NCI-H187 (cell line): ENCODE measurements at regions not wholly inside any gene's neighbourhood (a gene's known extent, or its start where the extent isn't known, plus 50 kb on each side); places are given as distances from the start of the nearest gene placed in this dataset.

Source experiments
- DNase-seq, 2 experiments: peaks; one replicate each; lab custom pipeline; 2025; lab: John Stamatoyannopoulos, UW

DNA sequence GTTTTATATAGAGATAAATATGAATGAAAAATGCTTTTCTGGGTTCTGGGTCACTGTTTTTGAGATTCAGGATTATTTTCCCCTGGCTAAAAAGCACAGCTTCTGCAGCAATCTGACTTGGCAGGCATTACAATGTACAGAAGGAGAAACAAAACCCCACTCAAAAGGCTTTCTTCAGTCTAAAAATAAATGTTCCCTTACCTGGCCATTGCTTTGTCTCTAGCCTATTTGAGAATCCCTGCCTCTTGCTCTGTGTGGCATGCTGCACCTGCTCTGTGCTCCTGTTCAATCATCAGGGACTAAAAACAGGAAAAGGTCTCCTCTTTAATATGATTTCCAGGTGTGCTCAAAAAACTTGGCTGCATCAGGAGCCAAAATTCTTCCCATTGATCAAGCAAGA lies 187.4 kb upstream of the STAC start:
- DNase-seq, result no peak

DNA sequence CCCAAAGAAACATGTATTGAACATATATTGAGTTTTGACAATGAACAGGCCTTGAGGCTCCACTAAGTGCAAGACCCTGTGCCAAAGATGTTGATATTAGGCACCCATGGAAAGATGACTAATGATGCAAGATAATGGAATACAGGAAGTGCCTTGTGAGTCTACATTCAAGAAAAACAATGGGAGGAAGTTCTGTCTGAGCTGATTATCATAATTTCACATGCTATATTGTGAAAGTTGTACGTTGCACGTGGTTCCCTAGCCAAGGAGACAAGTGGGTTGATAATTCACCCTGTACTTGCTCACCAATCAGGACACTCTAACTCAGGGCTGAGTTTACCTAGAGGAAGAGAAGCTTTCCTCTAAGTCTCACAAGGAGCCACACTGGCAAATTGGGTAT lies 186.9 kb upstream of the STAC start:
- DNase-seq, result no peak

DNA sequence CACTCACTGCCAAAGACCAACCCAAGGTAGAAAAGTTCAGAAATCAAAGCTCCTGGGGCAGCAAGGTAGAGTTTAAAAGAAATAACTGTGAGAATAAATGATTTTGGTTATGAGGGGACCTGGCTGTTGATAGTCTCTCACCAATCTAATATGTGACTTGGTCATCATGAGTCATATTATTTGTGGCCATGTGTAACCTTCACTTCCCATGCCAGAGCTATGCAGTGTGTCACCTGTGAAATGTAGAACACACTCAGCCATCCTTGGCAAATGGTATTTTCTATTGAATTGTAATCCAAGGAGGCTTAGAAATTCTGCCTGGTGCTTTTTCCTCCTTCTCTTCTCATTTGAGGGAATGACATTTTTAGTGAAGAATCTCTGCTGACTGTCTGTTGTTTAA lies 184.2 kb upstream of the STAC start:
- no peak for DNase-seq

DNA sequence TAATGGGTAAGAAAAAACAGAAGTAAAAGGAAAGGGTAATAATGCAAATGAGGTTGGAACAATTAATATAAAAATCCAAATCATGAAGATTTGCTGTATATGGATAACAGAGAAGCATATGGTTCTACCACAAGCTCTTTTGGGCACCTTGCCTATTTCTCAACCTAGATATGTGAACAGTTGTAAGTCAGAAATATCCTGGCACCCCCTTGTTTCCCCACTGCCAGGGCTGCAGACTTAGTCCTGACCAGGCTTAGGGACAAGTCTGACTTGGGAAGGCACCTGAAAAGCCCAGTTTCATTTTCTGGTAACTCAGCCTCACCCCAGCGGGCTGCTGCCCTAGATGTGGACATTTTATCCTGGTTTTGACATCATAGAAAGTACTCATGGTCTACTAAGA lies 183.2 kb upstream of the STAC start:
- DNase-seq, result no peak

DNA sequence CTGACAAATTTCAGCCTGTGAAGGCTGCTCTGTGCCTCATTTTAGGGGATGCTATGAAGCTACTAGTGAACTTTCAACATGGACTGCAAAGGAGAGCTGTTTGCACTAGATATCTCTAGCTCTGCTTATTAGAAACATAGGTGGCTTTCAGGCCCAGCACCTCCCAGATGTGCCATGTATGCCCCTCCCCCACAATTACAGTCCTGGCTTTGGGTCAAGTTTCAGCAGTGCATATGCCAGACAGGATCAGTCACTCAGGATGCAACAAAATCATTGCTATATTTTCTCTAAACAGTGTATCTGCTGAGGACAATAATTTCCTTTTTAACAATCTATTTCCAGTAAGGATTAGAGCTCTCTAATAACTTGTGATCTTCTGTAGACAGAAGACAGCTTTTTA lies 178.8 kb upstream of the STAC start:
- no peak for DNase-seq

DNA sequence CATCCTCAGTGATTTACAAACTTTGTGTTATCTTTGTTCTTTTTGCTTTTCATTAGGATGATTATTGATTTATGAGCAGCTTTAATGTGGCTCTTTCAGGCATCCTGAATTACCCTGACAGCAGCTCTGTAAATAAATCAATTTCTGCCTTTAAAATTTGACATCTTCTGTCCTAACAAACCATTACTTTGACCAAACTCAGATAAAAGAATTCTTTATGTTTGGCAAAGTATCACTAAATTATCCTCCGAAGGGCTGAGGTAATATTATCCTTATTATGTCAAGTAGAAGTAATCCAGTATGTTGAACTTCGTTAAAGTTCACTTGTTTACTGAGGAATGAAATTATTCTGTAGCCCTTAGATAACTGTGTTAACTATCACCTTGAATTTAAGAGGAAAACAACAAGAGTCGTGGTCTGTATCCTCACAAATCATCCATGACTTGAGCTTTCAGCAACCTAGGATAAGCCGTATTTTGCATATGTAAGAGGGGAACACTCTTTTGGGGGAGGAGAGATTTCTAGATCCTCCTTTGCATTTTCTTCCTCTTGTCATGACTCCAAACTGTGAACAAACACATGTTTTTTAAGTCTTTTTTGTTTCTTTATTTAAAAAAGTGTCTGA lies 173.2 kb upstream of the STAC start:
- no peak for DNase-seq

DNA sequence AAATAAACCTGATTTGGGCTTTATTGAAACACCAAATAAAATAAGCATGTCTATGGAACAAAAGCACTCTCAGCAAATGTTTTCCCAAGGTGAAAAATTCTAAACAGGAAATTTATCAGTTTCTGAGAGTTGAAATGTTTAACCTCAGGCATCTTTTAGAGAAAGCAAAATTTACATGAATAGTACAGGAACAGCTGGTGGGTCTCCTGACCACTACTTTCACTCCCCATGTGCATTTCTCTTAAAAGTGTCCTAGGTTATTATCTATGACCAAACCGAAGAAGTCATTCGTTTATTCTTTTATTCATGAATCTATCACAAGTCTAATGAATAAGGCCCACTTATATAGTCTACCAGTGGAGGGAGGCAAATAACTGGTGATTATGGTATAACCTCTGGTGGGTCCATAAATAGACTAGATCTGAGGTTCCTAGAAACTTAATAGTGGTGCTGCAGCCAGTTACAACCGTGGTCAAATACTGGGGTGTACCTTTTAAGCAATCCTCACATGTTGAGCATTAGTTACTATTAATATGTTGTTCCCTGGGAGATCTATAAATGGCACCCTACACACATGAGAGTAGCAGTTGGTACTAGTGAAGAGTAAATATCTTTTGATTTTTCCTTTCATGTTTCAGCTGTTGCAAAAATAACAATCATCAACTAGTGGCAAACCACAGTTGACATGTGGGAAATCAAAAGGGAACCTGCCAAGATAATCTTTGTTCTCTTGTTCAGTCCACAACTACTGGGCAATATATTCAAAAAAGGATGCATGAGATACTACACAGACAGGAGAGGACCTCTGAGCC lies 169.3 kb upstream of the STAC start:
- DNase-seq, result no peak

DNA sequence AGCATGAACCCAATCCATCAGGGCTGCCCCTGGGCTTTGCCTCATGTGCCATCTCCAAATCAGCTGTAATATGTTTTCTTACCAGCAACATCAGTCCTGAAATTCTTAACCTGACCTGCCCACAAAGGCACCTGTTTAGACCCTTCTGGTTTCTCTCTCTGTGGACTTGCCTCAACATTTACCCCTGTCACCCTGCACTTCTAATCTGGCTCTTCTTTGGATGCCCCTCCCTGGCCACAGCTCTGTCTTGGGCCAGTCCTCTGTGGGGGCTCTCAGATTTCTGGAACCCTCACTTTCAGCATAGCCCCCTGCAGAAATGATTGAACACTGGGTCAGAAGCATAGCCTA lies 168.7 kb upstream of the STAC start:
- DNase-seq, result no peak

DNA sequence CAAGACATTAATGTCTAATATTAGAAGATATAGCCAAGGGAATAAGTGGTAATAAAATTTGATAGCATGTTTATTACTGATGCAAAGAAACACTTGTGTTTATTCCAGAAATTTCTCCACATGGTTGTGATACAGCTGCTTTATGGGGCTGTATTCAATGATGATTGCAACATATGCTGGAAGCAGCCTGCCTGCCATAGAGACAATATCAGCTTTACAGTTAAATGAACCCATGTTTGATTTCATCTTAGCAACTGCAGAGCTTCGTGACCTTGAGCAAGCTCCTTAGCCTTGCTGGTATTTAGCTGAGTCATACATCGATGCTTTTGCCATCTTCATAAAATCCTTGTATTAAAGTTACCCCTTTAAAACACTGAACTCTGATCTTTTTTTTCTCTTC lies 168.1 kb upstream of the STAC start:
- no peak for DNase-seq

DNA sequence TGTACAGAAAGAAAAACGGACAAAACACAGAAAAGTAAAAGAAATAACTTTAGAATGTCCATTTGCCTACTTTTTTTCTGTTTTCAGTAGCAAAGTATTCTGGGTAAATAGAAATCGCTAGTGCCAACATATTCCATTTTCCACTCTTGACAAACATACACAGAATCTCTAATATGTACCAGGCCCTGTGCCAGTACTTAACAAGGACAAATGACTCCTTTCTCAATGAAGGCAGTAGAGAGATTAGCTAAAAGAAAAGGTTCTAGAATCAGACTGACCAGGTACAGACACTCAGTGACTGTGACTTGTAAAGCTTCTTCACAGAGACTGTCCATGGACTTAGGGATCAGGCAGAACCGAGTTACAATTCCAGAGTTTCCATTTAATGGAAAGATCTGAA lies 165.8 kb upstream of the STAC start:
- no peak for DNase-seq

DNA sequence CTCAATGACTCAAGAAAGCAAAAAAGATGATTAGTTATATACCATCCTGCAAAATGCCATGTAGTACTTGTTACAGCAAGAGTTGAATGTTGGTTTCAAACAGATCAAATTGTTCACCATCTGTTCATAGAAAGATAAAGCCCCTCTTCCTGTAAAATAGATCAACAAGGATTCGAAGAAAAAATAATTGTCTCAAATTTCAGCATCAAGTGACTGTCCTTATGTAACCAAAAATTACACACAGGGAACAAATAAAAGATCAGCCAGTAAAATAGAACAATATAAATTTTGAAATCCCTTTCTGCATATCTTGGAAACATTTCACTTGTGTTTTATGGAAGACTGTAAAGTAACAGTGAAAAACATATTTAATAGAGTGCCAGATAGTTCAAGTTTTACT lies 165.1 kb upstream of the STAC start:
- no peak for DNase-seq

DNA sequence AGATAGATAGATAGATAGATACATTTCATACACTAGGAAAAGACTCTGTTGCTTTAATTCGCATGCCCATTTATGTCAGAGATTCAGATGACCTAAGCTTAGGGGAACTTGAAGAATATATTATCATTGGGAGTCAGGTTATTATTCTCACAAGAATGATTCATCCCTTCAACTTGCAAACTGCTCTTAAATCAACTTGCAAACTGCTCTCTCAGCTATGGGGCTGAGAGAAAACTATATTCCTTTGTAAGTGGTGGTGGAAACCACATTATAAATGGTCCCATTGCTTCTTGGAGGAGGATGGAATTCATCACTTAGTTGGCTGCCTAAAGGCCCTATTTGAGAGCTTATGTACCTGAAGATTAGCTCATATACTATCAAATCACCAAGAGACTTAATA lies 160.9 kb upstream of the STAC start:
- DNase-seq, result no peak

DNA sequence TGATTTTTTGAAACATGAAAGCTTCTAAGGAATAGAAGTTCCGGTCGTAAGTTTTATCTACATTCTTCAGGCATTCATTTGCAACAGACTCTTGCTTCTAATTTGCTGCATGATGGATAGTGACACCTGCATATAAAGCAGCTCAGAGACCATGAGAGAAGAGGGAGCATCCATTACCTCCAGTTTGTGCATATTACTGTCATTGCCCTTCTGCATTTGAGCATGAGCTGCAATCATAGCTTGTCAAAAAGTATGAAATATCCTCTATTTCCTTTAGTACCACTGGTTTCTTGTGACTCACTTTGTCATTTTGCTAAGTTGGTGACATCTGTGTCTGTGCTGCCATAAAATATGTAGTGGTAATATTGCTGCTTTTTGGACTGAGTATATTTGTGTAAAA lies 160.1 kb upstream of the STAC start:
- DNase-seq, result no peak

DNA sequence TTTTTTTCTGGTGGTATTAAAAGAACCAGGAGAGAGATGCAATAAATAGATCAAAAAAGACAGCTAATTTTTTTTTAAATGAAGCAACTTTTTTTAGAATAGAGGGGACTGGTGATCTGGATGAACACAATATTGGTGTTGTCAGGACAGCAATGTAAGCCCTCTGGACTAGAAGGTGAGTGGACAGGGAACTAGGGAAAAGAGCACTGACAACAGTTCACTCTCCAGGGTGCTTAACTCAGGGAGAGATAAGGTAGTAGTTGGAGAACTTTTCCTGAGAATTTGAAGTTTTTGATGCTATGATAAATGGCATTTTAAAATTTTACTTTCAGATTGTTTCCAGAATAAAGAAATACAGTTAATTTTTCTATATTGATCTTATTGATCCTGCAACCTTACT lies 158.3 kb upstream of the STAC start:
- no peak for DNase-seq

DNA sequence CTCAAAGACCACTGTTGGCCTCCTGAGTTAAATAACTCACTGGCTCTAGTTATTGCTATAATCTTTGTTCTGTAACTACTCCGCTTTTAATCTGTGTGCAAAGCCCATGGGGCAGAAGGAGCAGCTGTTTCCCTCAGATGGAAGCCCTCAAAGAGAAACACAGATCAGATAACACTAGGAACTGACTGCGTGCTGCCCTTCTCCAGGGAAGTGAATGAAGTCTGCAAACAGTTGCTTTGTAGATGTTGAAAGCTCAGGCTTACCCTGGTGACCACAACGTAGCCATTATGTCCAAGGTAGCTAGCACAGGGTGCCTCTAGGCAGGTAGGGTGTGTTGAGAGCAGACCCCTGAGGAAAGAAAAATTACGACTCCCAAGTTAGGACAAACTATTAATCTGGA lies 152.3 kb upstream of the STAC start:
- DNase-seq, result no peak

DNA sequence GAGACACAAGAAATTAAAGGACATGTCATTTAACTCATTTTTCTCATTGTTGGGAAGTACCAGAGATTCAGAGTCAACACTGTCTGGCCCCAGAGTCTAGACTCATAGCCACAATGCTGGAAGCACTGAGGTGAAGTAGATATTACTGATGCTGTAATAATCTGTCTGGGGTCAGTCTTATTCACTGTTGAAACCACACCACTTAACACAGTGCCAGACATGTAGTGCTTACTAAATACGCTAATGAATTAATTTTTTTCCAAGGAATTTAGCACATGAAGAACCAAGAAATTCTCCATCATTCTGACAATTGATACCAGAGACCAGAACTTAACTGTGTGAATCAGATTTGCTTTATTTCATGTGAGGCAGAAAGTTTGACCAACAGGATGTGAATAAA lies 150.8 kb upstream of the STAC start:
- DNase-seq, result no peak

DNA sequence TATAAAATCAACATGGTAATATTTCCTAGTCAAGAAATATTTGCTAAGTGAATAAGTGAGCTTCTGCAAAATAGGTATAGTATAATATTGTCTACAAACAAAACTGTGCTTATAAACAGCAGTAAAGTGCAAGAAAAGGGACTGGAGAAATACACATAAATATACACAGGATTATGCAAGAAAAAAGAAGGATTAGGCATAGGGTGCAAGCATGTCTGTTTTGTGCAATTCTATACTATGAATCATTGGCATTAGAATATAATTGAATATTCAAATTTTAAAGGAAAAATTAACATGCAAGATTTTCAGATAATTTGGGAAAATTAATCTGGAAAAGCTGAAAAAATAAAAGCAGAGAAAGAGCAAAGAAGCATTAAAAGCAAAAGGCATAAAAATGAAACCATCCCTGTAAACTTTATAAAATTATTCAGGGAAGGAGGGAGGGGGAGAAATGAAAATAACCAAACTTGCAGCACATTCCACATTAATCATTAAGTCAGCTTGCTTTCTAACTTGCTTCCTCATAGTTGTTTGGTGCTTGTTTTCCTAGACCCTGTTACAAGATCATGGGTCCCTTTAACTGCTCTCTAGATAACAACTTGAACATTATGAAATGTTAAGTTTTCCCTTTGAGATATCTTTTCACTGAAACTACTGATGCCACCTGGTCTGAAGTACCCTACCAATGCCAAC lies 147.4 kb upstream of the STAC start:
- DNase-seq, result no peak

DNA sequence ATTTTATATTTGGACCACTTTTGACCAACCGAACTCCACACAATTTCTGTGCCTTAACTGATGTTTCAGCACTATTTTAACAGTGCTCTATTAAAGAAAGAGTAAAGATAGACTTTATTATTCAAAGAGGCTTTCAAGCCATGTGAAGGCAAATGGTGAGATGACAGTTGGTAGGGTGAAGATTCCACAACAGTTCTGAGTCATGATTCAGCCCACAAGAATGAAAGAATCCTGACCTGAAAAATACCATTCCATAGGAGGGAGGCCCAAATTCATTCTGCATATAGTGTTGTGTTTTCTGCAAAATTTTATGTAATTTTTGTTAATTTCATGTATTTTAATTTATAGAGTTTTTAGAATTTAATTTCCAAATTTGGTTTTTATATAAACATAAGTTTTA lies 135.6 kb upstream of the STAC start:
- no peak for DNase-seq

DNA sequence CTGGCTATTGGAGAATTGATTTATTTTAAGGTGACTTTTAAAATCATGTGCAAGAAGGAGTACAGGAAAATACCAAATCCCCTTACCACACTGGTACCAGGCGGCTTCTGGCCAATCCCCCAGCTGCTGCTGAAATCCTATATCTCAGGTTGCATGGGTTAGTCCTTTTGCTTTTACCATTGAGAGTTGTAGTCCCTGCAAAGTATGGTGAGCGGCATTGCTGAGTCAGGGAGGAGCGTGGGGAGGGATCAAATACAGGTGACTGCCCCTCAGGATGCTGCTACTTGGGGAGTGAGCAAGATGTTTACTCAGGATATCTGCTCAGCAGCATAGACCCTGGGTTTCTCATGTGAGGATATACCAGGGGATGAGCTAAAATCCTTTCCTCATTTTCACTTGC lies 131.9 kb upstream of the STAC start:
- no peak for DNase-seq

DNA sequence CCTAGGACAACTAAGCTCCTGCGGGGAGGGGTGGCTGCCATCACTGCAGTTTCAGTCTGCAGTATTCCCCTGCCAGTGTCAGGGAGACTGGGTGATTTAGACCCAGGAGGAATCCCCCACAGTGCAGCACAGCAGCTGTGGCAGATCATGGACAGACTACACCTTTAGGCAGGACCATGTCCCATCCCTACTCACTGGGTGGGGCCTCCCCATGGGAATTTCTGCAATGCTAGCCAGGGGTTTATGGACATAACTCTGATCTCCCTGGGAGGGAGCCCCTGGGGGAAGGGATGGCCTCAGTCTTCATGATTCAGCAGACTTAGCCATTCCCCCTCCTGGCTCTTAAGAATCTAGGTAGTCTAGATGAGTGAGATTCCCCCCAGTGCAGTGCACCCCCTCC lies 130.1 kb upstream of the STAC start:
- no peak for DNase-seq

DNA sequence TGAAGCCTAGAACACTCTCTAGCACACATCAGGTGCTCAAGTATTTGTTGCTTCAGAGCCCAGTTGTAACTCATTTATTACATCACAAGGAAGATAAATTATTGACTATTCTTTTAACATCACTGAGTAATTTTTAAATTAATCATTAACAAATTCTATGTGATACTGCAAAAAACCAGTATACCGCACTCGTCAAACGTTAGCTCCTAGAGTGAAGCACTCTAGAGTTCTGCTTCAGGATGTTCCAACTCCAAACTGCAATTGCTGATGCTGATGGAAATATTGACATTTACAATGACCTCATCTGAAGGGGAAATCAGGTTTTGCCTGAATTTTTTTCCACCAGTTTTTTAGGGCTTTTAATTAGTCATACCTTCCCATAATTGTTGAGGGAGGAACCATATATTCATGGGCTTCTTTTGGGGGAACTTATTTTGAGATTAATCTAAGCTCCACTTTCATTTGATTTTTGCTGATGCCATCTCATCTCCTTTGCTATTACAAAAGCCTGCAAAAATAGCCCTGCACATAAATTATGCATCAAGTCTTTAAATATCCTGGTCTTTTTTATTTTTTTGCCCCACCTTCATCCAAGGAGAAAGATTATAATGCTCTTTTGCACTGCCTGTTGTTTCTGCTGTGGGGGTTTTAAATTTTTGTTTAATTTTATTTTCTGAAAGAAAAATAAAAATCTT lies 123.0 kb upstream of the STAC start:
- no peak for DNase-seq

DNA sequence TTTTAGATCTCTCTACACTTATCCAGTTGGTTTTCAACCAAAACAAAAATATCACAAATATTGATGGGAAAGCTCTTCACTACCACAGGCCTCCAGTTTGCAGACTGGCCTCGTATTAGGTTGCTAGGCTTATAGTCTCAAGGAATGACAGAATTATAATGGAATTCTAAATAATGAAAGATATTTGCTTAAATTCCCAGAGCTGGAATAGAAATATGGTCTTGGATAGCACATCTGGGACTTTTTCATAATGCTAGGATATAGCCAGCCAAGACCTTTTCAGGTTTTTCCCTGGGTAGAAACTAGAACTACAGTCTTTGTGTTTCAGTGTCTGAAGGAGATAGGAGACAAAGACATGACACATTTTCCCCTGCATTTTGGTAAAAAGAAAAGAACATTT lies 121.9 kb upstream of the STAC start:
- no peak for DNase-seq

DNA sequence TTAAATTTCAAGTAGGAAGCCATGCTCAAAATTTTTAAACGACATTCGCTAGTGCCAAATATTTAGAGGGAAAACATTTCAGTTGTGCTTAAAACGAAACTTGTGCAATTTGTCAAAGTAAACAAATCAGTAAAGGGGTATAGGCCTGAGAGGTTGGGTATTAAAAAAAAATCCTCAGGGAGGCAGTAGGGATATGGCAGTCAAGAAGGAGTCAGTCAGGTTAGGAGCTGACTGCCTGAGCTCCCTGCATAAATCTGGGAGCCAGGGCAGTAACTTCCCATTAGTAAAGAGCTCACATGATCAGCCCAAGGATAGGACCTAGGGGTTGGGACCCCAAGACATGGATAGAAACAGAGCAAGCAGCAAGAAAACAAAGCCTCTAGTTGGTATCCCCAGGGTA lies 120.7 kb upstream of the STAC start:
- DNase-seq, result no peak
